ENCODE measurements at regions not wholly inside any gene's neighbourhood (a gene's known extent, or its start where the extent isn't known, plus 50 kb on each side); places are given as distances from the start of the nearest gene placed in this dataset.
"Not testable (repeated sequence)": the region's sequence is repeated elsewhere in the genome, so short reads cannot be mapped to it uniquely, and the experiment has no call there.

DNA sequence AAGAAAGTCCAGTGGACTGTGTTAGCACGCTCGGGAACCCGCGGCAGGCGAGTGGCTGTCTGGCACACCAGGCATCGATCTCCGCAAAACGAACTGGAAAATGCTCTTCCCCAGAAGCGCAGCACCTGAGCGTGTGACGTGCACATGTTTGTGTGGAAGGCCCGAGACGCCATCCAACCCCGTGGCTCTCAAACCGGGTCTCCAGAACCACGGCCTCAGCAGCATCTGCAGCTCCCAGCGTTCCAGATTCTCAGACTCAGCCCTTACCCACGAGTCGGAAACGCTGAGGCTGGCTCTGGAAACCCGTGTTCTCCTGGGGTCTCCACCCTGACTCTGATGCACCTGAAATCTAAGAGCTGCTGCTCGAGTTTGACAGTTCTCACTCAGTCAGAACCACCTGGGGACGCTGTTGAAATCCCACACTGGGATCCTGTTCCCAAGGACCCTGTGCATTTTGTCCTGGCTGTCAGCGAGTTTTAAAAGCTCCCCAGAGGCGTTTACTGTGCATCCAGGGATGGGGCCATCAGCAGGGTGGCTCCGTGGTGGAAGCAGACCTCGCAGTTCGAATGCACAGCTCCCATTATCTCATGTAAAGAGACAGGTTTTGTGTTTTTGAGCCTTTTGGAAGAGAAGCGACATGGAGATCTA lies 69.0 kb downstream of the DLL1 start:
- H2AFZ ChIP-seq (ENCODE audit: low read depth): no peak overlapping the region
- H3K9ac ChIP-seq: no peak overlapping the region
- H4K20me1 ChIP-seq (ENCODE audit: insufficient read depth): no peaks in the 10 kb centered on the region
- H3F3A ChIP-seq (replicated peaks; ENCODE audit: insufficient read depth): no peaks in the 10 kb centered on the region
- no peaks in the 10 kb centered on the region for H3K9me3 ChIP-seq
- H3K27ac ChIP-seq (ENCODE audit: low read depth in 2 of 2, low read length in 1 of 2): no peak overlapping the region
- no peak overlapping the region for H3K4me3 ChIP-seq (ENCODE audit: low read depth in 2 of 2, low read length in 1 of 2)
- H3K4me2 ChIP-seq: no peak overlapping the region
- H3K36me3 ChIP-seq (replicated peaks in 1 of 2; ENCODE audit: control insufficient read depth in 1 of 2, insufficient read depth in 2 of 2, low read length in 1 of 2): no peaks in the 10 kb centered on the region
- ChIA-PET POLR2A (no interaction called here), CTCF (no interaction called here)
- H3K9me2 ChIP-seq: no peaks in the 10 kb centered on the region
- H3K4me1 ChIP-seq (ENCODE audit: control insufficient read depth in 1 of 2, insufficient read depth in 2 of 2, low read depth in 1 of 2, low read length in 1 of 2): peaks cover 0 to 18% of the 10 kb centered on the region in 2 experiments; a peak in 1 of 4 replicates
- peak; percentile 23 for DNase-seq
- no peaks in the 10 kb centered on the region for H3K27me3 ChIP-seq (ENCODE audit: insufficient read depth)
- no peak for TF ChIP-seq CHD2 (IDR thresholded peaks at IDR 0.05; ENCODE audit: low read length, partially characterized antibody)
- TF ChIP-seq, protein P1, sequence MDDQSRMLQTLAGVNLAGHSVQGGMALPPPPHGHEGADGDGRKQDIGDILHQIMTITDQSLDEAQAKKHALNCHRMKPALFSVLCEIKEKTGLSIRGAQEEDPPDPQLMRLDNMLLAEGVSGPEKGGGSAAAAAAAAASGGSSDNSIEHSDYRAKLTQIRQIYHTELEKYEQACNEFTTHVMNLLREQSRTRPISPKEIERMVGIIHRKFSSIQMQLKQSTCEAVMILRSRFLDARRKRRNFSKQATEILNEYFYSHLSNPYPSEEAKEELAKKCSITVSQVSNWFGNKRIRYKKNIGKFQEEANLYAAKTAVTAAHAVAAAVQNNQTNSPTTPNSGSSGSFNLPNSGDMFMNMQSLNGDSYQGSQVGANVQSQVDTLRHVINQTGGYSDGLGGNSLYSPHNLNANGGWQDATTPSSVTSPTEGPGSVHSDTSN (IDR thresholded peaks at IDR 0.05): no peak
- H3K79me2 ChIP-seq (ENCODE audit: insufficient read depth): no peaks in the 10 kb centered on the region
- 71% methylated on average over 23 of the region's 29 CpGs for WGBS (ENCODE audit: low lambda C conversion rate)

DNA sequence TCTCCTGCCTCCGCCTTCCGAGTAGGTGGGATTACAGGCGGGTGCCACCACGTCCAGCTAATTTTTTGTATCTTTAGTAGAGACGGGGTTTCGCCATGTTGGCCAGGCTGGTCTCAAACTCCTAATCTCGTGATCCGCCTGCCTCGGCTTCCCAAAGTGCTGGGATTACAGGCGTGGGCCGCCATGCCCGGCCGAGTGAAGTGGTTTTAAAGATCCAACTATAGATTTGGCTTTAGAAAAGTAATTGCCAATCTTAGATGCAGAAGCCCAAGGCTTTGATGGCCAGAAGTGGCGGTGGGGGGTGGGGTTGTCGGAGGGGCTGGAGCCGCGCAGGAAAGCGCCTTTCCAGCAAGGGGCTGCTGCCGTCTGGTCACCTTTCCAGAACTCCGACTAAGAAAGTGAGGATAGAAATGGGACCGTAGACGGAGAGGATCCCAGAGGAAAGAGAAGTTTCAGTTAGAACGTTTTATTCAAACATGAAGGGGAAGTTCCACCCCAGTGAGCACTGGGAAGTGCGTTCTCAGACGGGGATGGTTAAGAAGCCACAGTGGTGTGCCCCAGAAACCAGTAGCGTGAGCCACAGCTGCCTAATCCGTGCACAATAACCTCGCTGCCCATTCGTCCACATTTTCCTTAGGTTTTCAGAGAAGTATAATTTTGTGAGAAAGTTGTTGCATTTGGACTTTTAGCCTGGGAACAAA lies 69.7 kb downstream of the DLL1 start:
- Histone ChIP-seq H3K36me3 (replicated peaks in 1 of 2; ENCODE audit: control insufficient read depth in 1 of 2, insufficient read depth in 2 of 2, low read length in 1 of 2) (no peaks in the 10 kb centered on the region), H3K4me3 (ENCODE audit: low read depth in 2 of 2, low read length in 1 of 2) (no peak overlapping the region), H3K9ac (no peak overlapping the region), H3F3A (replicated peaks; ENCODE audit: insufficient read depth) (no peaks in the 10 kb centered on the region), H3K27me3 (ENCODE audit: insufficient read depth) (no peaks in the 10 kb centered on the region), H3K27ac (ENCODE audit: low read depth in 2 of 2, low read length in 1 of 2) (no peak overlapping the region), H3K4me1 (ENCODE audit: control insufficient read depth in 1 of 2, insufficient read depth in 2 of 2, low read depth in 1 of 2, low read length in 1 of 2) (peaks cover 0 to 18% of the 10 kb centered on the region in 2 experiments; a peak in 1 of 4 replicates), H3K79me2 (ENCODE audit: insufficient read depth) (no peaks in the 10 kb centered on the region), H3K4me2 (no peak overlapping the region), H2AFZ (ENCODE audit: low read depth) (no peak overlapping the region), H3K9me3 (no peaks in the 10 kb centered on the region), H4K20me1 (ENCODE audit: insufficient read depth) (no peaks in the 10 kb centered on the region), H3K9me2 (no peaks in the 10 kb centered on the region)
- CTCF ChIA-PET: no interaction called here
- 86% methylated on average over 29 of the region's 29 CpGs for WGBS (ENCODE audit: low lambda C conversion rate)
- POLR2A ChIA-PET: no interaction called here
- peak; percentile 29 for DNase-seq
- no peak for TF ChIP-seq MEF2A (IDR thresholded peaks at IDR 0.05; ENCODE audit: borderline replicate concordance, low read depth)

DNA sequence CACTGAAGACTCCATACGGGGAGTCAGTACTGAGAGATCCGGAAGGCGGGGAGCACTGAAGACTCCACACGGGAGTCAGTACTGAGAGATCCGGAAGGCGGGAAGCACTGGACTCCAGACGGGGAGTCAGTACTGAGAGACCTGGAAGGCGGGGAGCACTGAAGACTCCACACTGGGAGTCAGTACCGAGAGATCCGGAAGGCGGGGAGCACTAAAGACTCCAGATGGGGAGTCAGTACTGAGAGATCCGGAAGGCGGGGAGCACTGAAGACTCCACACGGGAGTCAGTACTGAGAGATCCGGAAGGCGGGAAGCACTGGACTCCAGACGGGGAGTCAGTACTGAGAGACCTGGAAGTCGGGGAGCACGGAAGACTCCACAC lies 77.2 kb downstream of the DLL1 start:
- CTCF ChIA-PET; H3K4me2 ChIP-seq; H3K36me3 ChIP-seq (replicated peaks in 1 of 2; ENCODE audit: control insufficient read depth in 1 of 2, insufficient read depth in 2 of 2, low read length in 1 of 2); DNase-seq; H4K20me1 ChIP-seq (ENCODE audit: insufficient read depth); H2AFZ ChIP-seq (ENCODE audit: low read depth); H3K79me2 ChIP-seq (ENCODE audit: insufficient read depth); H3K4me1 ChIP-seq (ENCODE audit: control insufficient read depth in 1 of 2, insufficient read depth in 2 of 2, low read depth in 1 of 2, low read length in 1 of 2); H3K27ac ChIP-seq (ENCODE audit: low read depth in 2 of 2, low read length in 1 of 2); H3K9ac ChIP-seq; H3K4me3 ChIP-seq (ENCODE audit: low read depth in 2 of 2, low read length in 1 of 2); POLR2A ChIA-PET; H3F3A ChIP-seq (replicated peaks; ENCODE audit: insufficient read depth); H3K9me2 ChIP-seq; H3K9me3 ChIP-seq; H3K27me3 ChIP-seq (ENCODE audit: insufficient read depth): not testable (repeated sequence)
- 86% methylated on average over 17 of the region's 19 CpGs for WGBS (ENCODE audit: low lambda C conversion rate)

Measured in SK-N-SH (cell line).